NT2/D1 (cell line): ENCODE measurements at regions not wholly inside any gene's neighbourhood (a gene's known extent, or its start where the extent isn't known, plus 50 kb on each side); places are given as distances from the start of the nearest gene placed in this dataset.

Experiments
- SUZ12 ChIP-seq: IDR thresholded peaks from 2 replicates; pipeline ENCODE4 v1.6.1; 2011; ENCODE audit not compliant: insufficient read length, insufficient read depth; ENCODE audit errors: extremely low read depth
- ZNF274 ChIP-seq: IDR thresholded peaks from 2 replicates; pipeline ENCODE4 v1.6.1; 2011; ENCODE audit warnings: mild to moderate bottlenecking, low read depth, low read length

DNA sequence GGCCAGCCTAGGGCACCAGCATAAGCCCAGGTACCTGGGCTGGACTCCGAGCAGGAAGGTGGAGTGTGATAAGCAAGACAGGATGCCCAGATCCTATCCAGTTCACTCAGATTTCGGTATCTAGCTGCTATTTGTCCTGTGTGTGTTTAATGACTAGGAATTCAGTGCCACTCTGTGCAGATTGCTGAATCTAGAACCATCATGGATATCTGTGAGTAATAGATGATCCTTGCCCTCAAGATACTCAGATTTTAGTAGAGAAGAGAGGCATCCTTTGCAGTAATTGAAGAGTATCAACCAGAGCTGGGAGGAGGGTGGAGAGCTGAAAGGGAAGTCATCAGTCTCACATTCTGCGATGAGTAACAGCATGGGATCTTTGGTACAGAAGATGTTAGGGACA is 155.0 kb upstream of the ARID1B start:
- TF ChIP-seq ZNF274, result no peak
- no peak for TF ChIP-seq SUZ12
